Inflammatory macrophage (primary cell): ENCODE measurements at regions not wholly inside any gene's neighbourhood (a gene's known extent, or its start where the extent isn't known, plus 50 kb on each side); places are given as distances from the start of the nearest gene placed in this dataset.

Source experiments
- DNase-seq, 2 donors: peaks; one replicate each; pipeline ENCODE4 v3.0.0-alpha.2; 2020 to 2022

GRCh38 chr5:142507531-142508372 lies 178.1 kb downstream of the FGF1 start:
- no peak for DNase-seq

GRCh38 chr5:142506756-142507155 lies 179.1 kb downstream of the FGF1 start:
- DNase-seq: no peak

GRCh38 chr5:142506046-142506445 lies 179.8 kb downstream of the FGF1 start:
- no peak for DNase-seq

DNA sequence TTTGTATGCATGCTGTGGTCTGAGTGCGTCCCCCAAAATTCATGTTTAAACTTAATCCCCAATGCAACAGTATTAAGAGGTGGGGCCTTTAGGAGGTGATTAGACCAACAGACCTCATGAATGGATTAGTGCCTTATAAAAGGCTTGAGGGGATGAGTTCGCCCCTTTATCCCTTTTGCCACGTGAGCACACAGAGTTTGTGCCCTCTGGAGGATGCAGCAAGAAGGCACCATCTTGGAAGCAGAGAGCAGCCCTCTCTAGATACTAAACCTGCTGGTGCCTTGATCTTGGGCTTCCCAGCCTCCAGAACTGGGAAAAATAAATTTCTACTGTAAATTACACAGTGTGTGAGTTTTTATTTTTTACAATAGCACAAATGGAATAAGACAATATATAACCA lies 177.1 kb upstream of the SPRY4 start:
- DNase-seq: no peak

DNA sequence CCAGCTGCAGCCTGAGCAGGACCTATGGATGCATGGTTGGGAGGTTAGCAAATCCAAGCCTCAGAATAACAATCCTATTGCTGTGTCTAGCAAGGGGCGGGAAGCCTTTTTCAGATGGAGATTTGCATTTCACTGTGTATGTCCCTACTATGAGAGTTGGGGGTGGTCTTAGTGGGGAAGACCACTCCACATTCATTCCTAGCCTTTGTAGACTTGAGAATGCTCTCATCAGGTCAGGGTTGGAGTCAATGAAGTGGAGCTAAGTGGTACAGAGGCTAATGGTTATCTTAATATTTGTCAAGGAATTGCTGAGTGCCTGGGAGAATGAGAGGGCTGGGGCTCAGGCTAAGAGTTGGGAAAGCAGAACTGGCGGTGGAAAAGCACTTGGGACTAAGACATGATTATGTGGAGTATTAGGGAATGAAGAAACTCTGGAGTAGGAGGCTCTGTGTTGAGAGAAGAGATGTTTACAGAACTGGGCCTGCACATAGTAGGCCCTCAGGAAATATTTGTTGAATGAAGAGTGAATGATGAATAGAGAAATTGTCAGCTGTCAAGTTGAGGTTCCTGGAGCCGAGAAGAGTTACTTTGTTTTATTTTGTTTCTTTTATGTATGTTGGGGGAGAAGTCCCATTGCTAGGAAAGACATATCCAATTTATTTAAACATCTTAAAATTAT lies 175.5 kb upstream of the SPRY4 start:
- no peak for DNase-seq

DNA sequence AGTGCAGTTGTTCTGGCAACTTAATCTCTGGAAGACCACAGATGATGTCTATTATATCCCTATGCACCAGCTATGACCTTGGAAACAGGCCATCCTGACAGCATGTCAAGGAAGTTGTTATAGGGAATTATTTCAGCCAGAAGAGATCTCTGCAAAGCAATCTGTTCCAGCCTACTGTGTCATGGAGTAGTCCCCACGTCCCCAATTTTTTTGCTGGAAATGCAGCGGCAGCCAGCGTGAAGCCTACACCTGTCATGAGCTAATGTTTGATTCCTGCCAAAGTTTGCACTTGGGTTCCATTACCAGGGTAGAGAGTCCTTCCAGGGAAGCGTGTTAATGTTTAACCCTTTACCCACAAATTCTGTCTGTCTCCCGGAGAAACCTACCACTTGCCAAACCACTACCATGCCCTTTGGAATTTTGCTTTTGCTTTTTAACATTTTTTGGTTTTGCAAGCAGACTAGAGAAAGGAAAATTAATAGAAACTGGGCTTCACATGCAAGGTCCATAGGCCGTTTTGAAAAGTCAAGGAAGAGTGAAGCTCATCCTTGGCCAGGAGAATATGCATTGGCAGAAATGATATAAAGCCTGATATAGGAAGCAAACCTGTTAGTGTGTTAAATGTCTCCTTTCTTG lies 174.9 kb upstream of the SPRY4 start:
- DNase-seq: no peak

- DNase-seq: no peak
Measured at GRCh38 chr5:142498298-142498697, 173.5 kb upstream of the SPRY4 start.

DNA sequence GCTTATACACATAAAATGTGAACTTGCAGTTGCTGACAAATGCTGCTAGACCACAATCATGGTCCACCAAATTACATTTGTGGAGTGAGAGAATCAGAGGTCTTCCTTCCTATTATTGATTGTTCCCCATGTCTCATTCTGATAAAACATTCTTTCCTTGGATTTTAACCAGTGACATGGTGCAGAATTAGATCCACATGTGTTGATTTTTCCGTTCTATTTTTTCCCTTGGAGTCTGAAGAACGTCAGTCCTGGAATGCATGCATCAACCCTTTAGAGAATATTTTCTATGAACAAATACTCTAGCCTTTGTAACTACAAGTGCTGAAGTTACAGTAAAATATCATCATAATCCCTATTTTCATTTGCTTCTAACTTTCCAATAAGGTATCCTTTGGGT lies 170.7 kb upstream of the SPRY4 start:
- no peak for DNase-seq

- DNase-seq: no peak
Measured at GRCh38 chr5:142493875-142494518, 169.2 kb upstream of the SPRY4 start.

DNA sequence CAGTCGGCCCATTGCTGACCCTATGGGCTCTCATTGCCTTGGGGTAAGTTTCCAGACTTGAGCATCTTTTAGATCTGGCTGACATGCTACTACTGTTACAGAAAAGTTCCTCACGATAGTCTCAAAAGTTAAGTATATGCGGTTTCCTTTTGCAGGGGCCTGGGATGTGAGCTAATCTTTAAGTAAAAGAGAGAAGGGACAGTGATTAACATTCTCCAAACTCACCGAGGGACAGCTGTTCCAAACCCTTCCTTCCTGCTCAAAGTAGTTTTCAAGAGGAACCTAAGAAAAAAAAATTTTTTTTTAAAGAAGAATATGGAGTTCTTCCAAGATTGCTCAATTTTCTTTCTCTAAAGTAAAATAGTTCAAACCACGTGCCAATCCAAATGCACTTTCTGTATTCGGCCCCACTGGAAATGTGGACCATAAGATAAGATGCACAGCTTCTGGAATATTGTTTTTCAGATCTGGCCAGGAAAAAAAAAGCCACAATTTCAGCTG lies 168.0 kb upstream of the SPRY4 start:
- peak in 1 of 2 donors; percentile 7 for DNase-seq

GRCh38 chr5:142491679-142492078 lies 166.9 kb upstream of the SPRY4 start:
- DNase-seq: no peak

DNA sequence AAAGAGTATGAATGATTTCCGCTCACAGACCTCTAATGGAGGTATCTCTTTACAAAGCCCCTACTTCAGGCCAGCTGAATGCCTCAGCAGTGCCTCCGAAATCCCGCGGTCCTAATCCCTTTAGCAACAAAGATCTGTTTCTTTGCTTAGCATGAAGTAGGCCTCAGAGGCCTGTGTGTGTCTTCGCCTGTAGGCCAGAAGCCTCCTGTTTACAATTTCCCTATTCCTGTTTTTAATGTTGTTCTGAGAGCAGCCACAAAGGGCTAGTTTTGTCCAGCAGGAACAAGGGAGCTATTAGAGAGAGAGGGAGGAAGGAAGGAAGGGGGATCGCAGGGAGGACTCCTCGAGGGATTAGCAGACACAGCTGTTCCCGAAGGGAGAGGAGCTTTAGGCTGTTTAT lies 166.4 kb upstream of the SPRY4 start:
- DNase-seq: no peak

- DNase-seq: no peak
Measured at GRCh38 chr5:142486581-142486980, 161.8 kb upstream of the SPRY4 start.

GRCh38 chr5:142486020-142486419 lies 161.2 kb upstream of the SPRY4 start:
- no peak for DNase-seq

- DNase-seq: no peak
Measured at GRCh38 chr5:142484821-142485387, 160.1 kb upstream of the SPRY4 start.

DNA sequence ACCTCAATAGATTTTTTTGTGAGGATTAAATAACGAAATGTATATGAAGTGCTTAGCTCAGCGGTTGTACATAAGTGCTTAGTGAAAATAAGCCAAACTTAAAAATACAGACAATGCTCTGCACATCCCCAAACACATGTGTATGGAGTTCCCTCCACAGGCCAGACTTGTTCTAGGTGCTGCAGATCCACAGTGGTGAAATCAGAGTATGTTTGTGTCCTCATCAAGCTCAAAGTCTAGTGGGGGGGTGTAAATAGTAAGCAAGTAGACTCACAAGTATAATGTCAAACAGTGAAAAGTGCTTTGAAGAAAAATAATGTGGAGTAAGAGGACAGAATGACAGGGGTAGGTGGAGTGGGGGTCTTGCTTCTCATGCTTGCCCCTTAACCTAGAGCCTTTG lies 157.4 kb upstream of the SPRY4 start:
- DNase-seq: no peak

- DNase-seq: peak in 1 of 2 donors; percentile 30
Measured at GRCh38 chr5:142481410-142481809, 156.6 kb upstream of the SPRY4 start.

DNA sequence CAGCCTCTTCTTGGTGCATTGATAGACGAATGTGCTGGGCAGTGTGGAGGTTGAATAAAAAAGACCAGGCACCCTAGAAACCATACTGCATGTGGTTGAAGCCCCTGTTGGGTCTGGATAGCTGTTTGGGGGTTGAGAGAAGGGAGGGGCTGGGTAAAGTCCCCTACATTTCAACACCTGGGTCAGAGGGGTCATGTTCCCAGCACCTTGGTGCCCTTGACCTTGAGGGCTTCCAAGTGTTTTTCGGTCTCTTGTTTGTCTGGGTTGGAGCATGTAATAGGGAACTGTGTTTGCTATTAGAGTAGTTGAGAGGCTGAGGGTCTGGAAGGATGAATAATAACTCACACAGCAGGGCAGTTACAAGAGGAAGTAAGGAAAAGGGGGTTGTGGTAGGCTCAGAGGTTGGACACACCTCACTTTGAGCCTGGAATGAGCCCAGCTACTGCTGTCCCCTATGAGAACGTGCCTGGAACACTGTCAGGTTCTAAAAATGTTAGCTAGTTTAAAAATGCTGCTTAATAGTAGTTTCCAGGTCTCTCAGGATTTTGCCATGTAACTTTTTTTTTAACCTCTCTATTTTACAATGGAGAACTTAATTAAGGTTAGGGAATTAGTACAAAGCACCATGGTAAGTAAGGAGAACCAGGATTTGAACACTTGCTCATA lies 155.2 kb upstream of the SPRY4 start:
- no peak for DNase-seq

DNA sequence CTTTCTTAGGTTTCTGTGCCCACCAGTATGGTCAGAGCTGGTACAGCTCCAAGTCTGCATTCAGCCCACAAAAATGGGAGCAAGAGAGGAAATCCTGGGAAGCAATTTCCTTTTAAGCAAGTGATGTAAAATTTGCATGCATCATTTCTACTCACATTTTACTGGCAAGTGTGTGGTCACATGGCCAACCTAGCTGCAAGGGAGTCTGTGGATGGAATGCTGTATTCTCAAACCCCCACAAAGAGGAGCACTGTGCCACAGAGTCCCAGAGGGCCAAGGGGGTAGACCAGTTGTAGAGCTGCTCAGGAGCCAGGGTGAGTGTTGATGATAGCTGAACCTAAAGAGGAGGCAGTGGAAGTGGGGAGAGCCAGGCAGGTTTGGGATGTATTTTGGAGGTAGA lies 154.3 kb upstream of the SPRY4 start:
- DNase-seq: no peak

- DNase-seq: no peak
Measured at GRCh38 chr5:142478113-142478512, 153.3 kb upstream of the SPRY4 start.

DNA sequence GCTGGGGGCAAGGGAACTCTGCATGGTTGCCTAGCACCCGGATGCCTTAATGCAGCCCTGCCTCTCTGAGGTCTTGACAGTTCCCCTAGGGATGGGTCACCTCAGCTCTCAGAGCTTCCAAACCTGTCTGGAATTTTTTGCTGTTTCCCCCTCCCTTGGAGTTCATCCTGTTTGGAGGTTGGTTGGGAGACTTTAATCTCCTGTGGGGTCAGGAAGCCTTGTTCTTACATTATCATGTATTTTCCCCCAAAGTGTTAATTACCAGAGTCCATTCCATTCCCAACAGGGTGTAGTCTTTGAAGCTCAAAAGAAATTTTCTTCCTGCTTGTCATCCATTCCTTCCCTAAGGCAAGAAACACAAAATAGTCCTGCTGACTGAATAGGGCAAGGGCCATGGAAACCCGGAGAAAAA lies 150.3 kb upstream of the SPRY4 start:
- no peak for DNase-seq
